ENCODE measurements at regions not wholly inside any gene's neighbourhood (a gene's known extent, or its start where the extent isn't known, plus 50 kb on each side); places are given as distances from the start of the nearest gene placed in this dataset.

GRCh38 chr12:23093488-23093887, 468.5 kb downstream of the ETNK1 start:
- TF ChIP-seq CTCF (IDR thresholded peaks at IDR 0.05) (no peak), ZFX (IDR thresholded peaks at IDR 0.05; ENCODE audit: borderline replicate concordance) (no peak)

Measured in 22Rv1 (cell line).